ENCODE measurements at regions not wholly inside any gene's neighbourhood (a gene's known extent, or its start where the extent isn't known, plus 50 kb on each side); places are given as distances from the start of the nearest gene placed in this dataset.

GRCh38 chrX:46308110-46308509, 237.1 kb downstream of the ZNF674 start:
- no peaks in the 10 kb centered on the region for H3K4me1 ChIP-seq (ENCODE audit: control insufficient read depth, insufficient read depth, low read length)

More at GRCh38 chrX:46308110-46308509, 237.1 kb downstream of the ZNF674 start:
- H3K4me3 ChIP-seq (ENCODE audit: insufficient read depth, low read depth, low read length) = no peak overlapping the region
- no peak overlapping the region for H2AK5ac ChIP-seq (ENCODE audit: low read depth, low read length)
- no CpG with 5 or more reads among the region's 3 CpGs for WGBS, 2 experiments (ENCODE audit: extremely low coverage in 2 of 2, insufficient read length in 1 of 2)
- no peak overlapping the region for H3K9ac ChIP-seq (ENCODE audit: low read depth, low read length)
- BruUV-seq (replicated peaks) = no TSS peak
- H3K27ac ChIP-seq (ENCODE audit: insufficient read depth, low read length) = no peak overlapping the region
- no peak overlapping the region for H2AK9ac ChIP-seq (replicated peaks; ENCODE audit: low read depth, low read length, poor library complexity)
- H2BK15ac ChIP-seq (ENCODE audit: low read depth, low read length) = no peak overlapping the region
- dilution Hi-C loops (cut with HindIII; ENCODE audit: low sequenced_read_pairs, unreplicated experiment) = no loop called here
- in situ Hi-C loops (cut with MboI; ENCODE audit: low sequenced_read_pairs) = no loop called here
- H4K91ac ChIP-seq (ENCODE audit: insufficient read depth, low read depth, low read length) = no peak overlapping the region
- DNase-seq (no peak), ATAC-seq (ENCODE audit: low read depth) (no peak)
- H3K4ac ChIP-seq (ENCODE audit: low read depth, low read length) = no peak overlapping the region
- no peak overlapping the region for H3K4me2 ChIP-seq (ENCODE audit: low read depth, low read length)
- ChIA-PET POLR2A (ENCODE audit: unreplicated experiment) (no interaction called here), CTCF (interaction anchor here (0.6 kb wide), 1 partner anchor 1907 kb away, joined by 4 read pairs; no protein-coding TSS in a partner anchor)
- intact Hi-C loops (cut with micrococcal nuclease) = no loop called here
- no peaks in the 10 kb centered on the region for H4K20me1 ChIP-seq (ENCODE audit: insufficient read depth, low read length)
- no peak overlapping the region for H3K23ac ChIP-seq (ENCODE audit: low read depth, low read length)
- H2AFZ ChIP-seq (replicated peaks; ENCODE audit: low read length, poor library complexity) = no peak overlapping the region
- no peak overlapping the region for H4K8ac ChIP-seq (ENCODE audit: low read depth in 2 of 2, low read length in 2 of 2)
- no peaks in the 10 kb centered on the region for H3K9me1 ChIP-seq (ENCODE audit: insufficient read depth, low read length)
- no peaks in the 10 kb centered on the region for H3K79me1 ChIP-seq (ENCODE audit: low read depth in 1 of 2, low read length in 2 of 2)
- H3K56ac ChIP-seq (ENCODE audit: extremely low read depth, insufficient read depth, low read length) = no peak overlapping the region
- H3K18ac ChIP-seq (ENCODE audit: low read depth, low read length) = no peak overlapping the region
- H2BK20ac ChIP-seq (ENCODE audit: low read depth, low read length) = no peak overlapping the region
- H3K9me3 ChIP-seq (ENCODE audit: control insufficient read depth, insufficient read depth, low read length) = peaks cover 9% of the 10 kb centered on the region
- H2BK120ac ChIP-seq (ENCODE audit: low read depth, low read length) = no peak overlapping the region
- H3K27me3 ChIP-seq (ENCODE audit: control insufficient read depth, insufficient read depth, low read length) = peaks cover 21% of the 10 kb centered on the region
- no peak overlapping the region for H2BK5ac ChIP-seq (ENCODE audit: low read depth, low read length, poor library complexity, severe bottlenecking)
- H3K14ac ChIP-seq (replicated peaks; ENCODE audit: low read depth, low read length) = no peak overlapping the region
- H3K36me3 ChIP-seq (ENCODE audit: control insufficient read depth, insufficient read depth, low read length) = no peaks in the 10 kb centered on the region
- H4K5ac ChIP-seq (ENCODE audit: low read depth, low read length) = no peak overlapping the region
- TF ChIP-seq FOS (IDR thresholded peaks at IDR 0.05; ENCODE audit: low read depth, low read length) (no peak), POLR2A (IDR thresholded peaks at IDR 0.05; ENCODE audit: low read depth, low read length) (no peak), CHD1 (IDR thresholded peaks at IDR 0.05; ENCODE audit: low read depth, low read length) (no peak), RAD21 (IDR thresholded peaks at IDR 0.05; ENCODE audit: low read length) (no peak), MXI1 (IDR thresholded peaks at IDR 0.05; ENCODE audit: borderline replicate concordance, low read depth, low read length) (no peak), MAFK (IDR thresholded peaks at IDR 0.05; ENCODE audit: low read depth, low read length) (no peak), BHLHE40 (IDR thresholded peaks at IDR 0.05; ENCODE audit: low read depth, low read length) (no peak), MAZ (IDR thresholded peaks at IDR 0.05; ENCODE audit: borderline replicate concordance, low read depth, low read length) (no peak), SMC3 (IDR thresholded peaks at IDR 0.05; ENCODE audit: low read depth, low read length) (no peak), RFX5 (IDR thresholded peaks at IDR 0.05; ENCODE audit: low read depth, low read length) (no peak), RCOR1 (IDR thresholded peaks at IDR 0.05; ENCODE audit: insufficient replicate concordance, low read length) (no peak), CEBPB (IDR thresholded peaks at IDR 0.05; ENCODE audit: low read depth, low read length) (no peak), NFE2L2 (IDR thresholded peaks at IDR 0.05; ENCODE audit: low read depth, low read length) (no peak)
- TF ChIP-seq, protein P1, sequence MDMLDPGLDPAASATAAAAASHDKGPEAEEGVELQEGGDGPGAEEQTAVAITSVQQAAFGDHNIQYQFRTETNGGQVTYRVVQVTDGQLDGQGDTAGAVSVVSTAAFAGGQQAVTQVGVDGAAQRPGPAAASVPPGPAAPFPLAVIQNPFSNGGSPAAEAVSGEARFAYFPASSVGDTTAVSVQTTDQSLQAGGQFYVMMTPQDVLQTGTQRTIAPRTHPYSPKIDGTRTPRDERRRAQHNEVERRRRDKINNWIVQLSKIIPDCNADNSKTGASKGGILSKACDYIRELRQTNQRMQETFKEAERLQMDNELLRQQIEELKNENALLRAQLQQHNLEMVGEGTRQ (IDR thresholded peaks at IDR 0.05; ENCODE audit: low read depth, low read length) = no peak
- TF ChIP-seq, protein P2, sequence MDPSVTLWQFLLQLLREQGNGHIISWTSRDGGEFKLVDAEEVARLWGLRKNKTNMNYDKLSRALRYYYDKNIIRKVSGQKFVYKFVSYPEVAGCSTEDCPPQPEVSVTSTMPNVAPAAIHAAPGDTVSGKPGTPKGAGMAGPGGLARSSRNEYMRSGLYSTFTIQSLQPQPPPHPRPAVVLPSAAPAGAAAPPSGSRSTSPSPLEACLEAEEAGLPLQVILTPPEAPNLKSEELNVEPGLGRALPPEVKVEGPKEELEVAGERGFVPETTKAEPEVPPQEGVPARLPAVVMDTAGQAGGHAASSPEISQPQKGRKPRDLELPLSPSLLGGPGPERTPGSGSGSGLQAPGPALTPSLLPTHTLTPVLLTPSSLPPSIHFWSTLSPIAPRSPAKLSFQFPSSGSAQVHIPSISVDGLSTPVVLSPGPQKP (IDR thresholded peaks at IDR 0.05; ENCODE audit: borderline replicate concordance, low read depth, low read length) = no peak

Data from IMR-90 (cell line).